A549 (cell line): ENCODE measurements at regions not wholly inside any gene's neighbourhood (a gene's known extent, or its start where the extent isn't known, plus 50 kb on each side); places are given as distances from the start of the nearest gene placed in this dataset.

Experiments
- ATAC-seq, 2 experiments: fragments of 200-7000 bp in 1 of 2; fragments of >200 bp in 1 of 2; cut with Nextera tagmentation in 1 of 2; cut with Tn5 transposase in 1 of 2; 3 replicates each; pipeline versions ENCODE4 v1.8.0 to v1.9.1; 2018 to 2020; ENCODE audit warnings: mild to moderate bottlenecking in 1 of 2, moderate library complexity in 1 of 2
- CTCF ChIA-PET: fragments of 300-600 bp; sonication (Branson Sonifier 250); formaldehyde crosslinking; extraction: SDS; loops from one replicate; lab custom pipeline; 2021; ENCODE audit warnings: antibody characterized with exemption, inconsistent platforms; lab: Yijun Ruan, JAX
- POLR2A ChIA-PET: fragments of 350-600 bp; formaldehyde crosslinking; extraction: SDS; loops from one replicate; lab custom pipeline; 2021; ENCODE audit warnings: antibody characterized with exemption, inconsistent platforms; lab: Yijun Ruan, JAX
- DNase-seq, 2 experiments: peaks; one replicate each; pipeline versions ENCODE4 v3.0.0 to v3.0.0-alpha.2; 2011 to 2016; ENCODE audit warnings: low read depth in 1 of 2, low spot score in 1 of 2
- FAIRE-seq: peaks from 2 replicates; lab custom pipeline; 2011; peaks lifted over from hg19 to GRCh38; lab: Jason Lieb, UNC
- H3K27ac ChIP-seq, 2 experiments: fragments of >200 bp; sonication (Bioruptor Twin); formaldehyde crosslinking; 3 replicates each; pipeline ENCODE4 v1.5.1; 2016 to 2017
- H3K4me1 ChIP-seq: fragments of >200 bp; sonication (Bioruptor Twin); formaldehyde crosslinking; 3 replicates; pipeline ENCODE4 v1.6.1; 2016
- H3K4me2 ChIP-seq: fragments of >200 bp; sonication (Bioruptor Twin); formaldehyde crosslinking; 3 replicates; pipeline ENCODE4 v1.6.1; 2016
- H3K4me3 ChIP-seq: fragments of >200 bp; sonication (Bioruptor Twin); formaldehyde crosslinking; 3 replicates; pipeline ENCODE4 v1.5.1; 2016
- H3K9me3 ChIP-seq: fragments of >200 bp; sonication (Bioruptor Twin); formaldehyde crosslinking; 3 replicates; pipeline ENCODE4 v1.6.1; 2016
- BCL3 ChIP-seq: fragments of >200 bp; sonication (Bioruptor Twin); formaldehyde crosslinking; IDR thresholded peaks from 3 replicates; pipeline ENCODE4 v1.6.1; 2016
- CBX2 ChIP-seq: fragments of 200-600 bp; sonication (generic); IDR thresholded peaks from 2 replicates; pipeline ENCODE4 v1.6.1; 2016; ENCODE audit warnings: low read depth, mild to moderate bottlenecking, borderline replicate concordance
- CEBPB ChIP-seq, 2 experiments: fragments of >200 bp in 1 of 2; sonication (Bioruptor Twin) in 1 of 2; formaldehyde crosslinking in 1 of 2; IDR thresholded peaks; 2 replicates each; pipeline ENCODE4 v1.6.1; 2012 to 2016
- ELK1 ChIP-seq: fragments of 150-350 bp; IDR thresholded peaks from 2 replicates; pipeline ENCODE4 v1.6.1; 2014; ENCODE audit warnings: low read depth, mild to moderate bottlenecking, low read length
- EP300 ChIP-seq, 2 experiments: fragments of >200 bp; sonication (Bioruptor Twin); formaldehyde crosslinking; IDR thresholded peaks; 2 replicates in 1 of 2; 3 replicates in 1 of 2; pipeline ENCODE4 v1.6.1; 2016 to 2017
- ESRRA ChIP-seq: fragments of 150-350 bp; IDR thresholded peaks from 2 replicates; pipeline ENCODE4 v1.6.1; 2014; ENCODE audit warnings: mild to moderate bottlenecking, low read length, borderline replicate concordance
- FOXS1 ChIP-seq: fragments of 250-450 bp; sonication (Bioruptor Pico); IDR thresholded peaks from 2 replicates; pipeline ENCODE4 v1.5.0; 2020; ENCODE audit warnings: mild to moderate bottlenecking, moderate library complexity
- HOXB5 ChIP-seq: fragments of 250-450 bp; sonication (Bioruptor Pico); IDR thresholded peaks from 2 replicates; pipeline ENCODE4 v1.5.0; 2020; ENCODE audit warnings: mild to moderate bottlenecking, moderate library complexity
- JUNB ChIP-seq: fragments of >200 bp; sonication (Bioruptor Twin); formaldehyde crosslinking; IDR thresholded peaks from 2 replicates; pipeline ENCODE4 v1.6.1; 2016
- KDM1A ChIP-seq: fragments of 200-600 bp; sonication (generic); IDR thresholded peaks from 2 replicates; pipeline ENCODE4 v1.6.1; 2016; ENCODE audit warnings: low read depth, mild to moderate bottlenecking
- MAFK ChIP-seq: fragments of 450-650 bp; IDR thresholded peaks from 2 replicates; pipeline ENCODE4 v1.6.1; 2014; ENCODE audit not compliant: partially characterized antibody
- PHF8 ChIP-seq: fragments of 200-600 bp; sonication (generic); IDR thresholded peaks from 2 replicates; pipeline ENCODE4 v1.6.1; 2016; ENCODE audit warnings: low read depth, mild to moderate bottlenecking, antibody characterized with exemption, moderate library complexity, borderline replicate concordance
- RAD21 ChIP-seq, 2 experiments: fragments of >200 bp in 1 of 2; sonication (Bioruptor Twin) in 1 of 2; formaldehyde crosslinking in 1 of 2; IDR thresholded peaks in 1 of 2; conservative IDR thresholded peaks in 1 of 2; 2 replicates in 1 of 2; 3 replicates in 1 of 2; pipeline ENCODE4 v1.6.1; 2012 to 2018; ENCODE audit warnings: inconsistent platforms in 1 of 2
- RARB ChIP-seq: fragments of 250-450 bp; sonication (Bioruptor Pico); IDR thresholded peaks from 2 replicates; pipeline ENCODE4 v1.8.0; 2021; ENCODE audit warnings: mild to moderate bottlenecking, moderate library complexity
- RCOR1 ChIP-seq: fragments of 150-350 bp; IDR thresholded peaks from 2 replicates; pipeline ENCODE4 v1.6.1; 2014; ENCODE audit warnings: antibody characterized with exemption, low read length, low read depth
- SMC3 ChIP-seq: fragments of >200 bp; sonication (Bioruptor Twin); formaldehyde crosslinking; IDR thresholded peaks from 3 replicates; pipeline ENCODE4 v1.6.1; 2018; ENCODE audit warnings: inconsistent platforms
- SREBF2 ChIP-seq: fragments of 450-650 bp; IDR thresholded peaks from 2 replicates; pipeline ENCODE4 v1.6.1; 2014; ENCODE audit warnings: mild to moderate bottlenecking, moderate library complexity
- TP53 ChIP-seq: fragments of 250-450 bp; sonication (Bioruptor Pico); IDR thresholded peaks from 2 replicates; pipeline ENCODE4 v1.5.0; 2021; ENCODE audit warnings: mild to moderate bottlenecking, moderate library complexity
- ZC3H11A ChIP-seq: fragments of 450-650 bp; IDR thresholded peaks from 2 replicates; pipeline ENCODE4 v1.6.1; 2014; ENCODE audit warnings: antibody characterized with exemption, mild to moderate bottlenecking
- ZNF302 ChIP-seq: fragments of 250-450 bp; sonication (Bioruptor Pico); IDR thresholded peaks from 2 replicates; pipeline ENCODE4 v1.9.0; 2021; ENCODE audit warnings: inconsistent platforms, mild to moderate bottlenecking, moderate library complexity
- WGBS: methylation state at CpG from one replicate; pipeline ENCODE4 v1.1.6; 2017; ENCODE audit errors: missing lambda C conversion rate; 5-methylcytosine and 5-hydroxymethylcytosine counted together
- TF ChIP-seq, protein P1 (sequence below): IDR thresholded peaks from 2 replicates; pipeline ENCODE4 v1.6.1; 2012

DNA sequence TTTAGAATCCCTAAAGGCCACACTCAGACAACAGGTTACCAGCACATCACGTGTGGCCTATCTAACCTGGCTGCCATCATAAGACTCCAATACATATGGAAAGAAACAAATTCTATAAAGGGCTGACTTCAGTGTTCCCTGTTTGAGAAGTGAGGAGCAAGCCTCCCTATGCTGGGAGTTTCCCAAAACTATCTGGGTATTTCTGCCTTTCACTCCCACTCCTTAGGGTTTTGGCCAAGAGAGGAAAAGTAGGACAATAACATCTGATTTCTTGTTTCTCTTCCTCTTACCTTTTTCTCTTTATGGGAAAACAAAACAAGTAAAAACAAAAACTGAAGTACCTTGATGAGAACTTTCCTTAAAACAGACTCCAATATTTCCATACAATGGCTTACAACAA lies 121.5 kb upstream of the COL8A1 start:
- 15% methylated on average over 1 of the region's 1 CpG for WGBS
- Histone ChIP-seq H3K4me1 (no peaks in the 10 kb centered on the region), H3K4me2 (no peak overlapping the region), H3K27ac (no peak overlapping the region), H3K9me3 (no peaks in the 10 kb centered on the region), H3K4me3 (no peak overlapping the region)
- FAIRE-seq, result no peak
- no peak for ATAC-seq
- DNase-seq, result no peak
- ChIA-PET CTCF (no interaction called here), POLR2A (no interaction called here)
- no peak for TF ChIP-seq RAD21 (conservative IDR thresholded peaks at IDR 0.05 in 1 of 2, IDR thresholded peaks at IDR 0.05 in 1 of 2)
- TF ChIP-seq ZC3H11A, result no peak
- no peak for TF ChIP-seq TP53
- TF ChIP-seq, protein P1, sequence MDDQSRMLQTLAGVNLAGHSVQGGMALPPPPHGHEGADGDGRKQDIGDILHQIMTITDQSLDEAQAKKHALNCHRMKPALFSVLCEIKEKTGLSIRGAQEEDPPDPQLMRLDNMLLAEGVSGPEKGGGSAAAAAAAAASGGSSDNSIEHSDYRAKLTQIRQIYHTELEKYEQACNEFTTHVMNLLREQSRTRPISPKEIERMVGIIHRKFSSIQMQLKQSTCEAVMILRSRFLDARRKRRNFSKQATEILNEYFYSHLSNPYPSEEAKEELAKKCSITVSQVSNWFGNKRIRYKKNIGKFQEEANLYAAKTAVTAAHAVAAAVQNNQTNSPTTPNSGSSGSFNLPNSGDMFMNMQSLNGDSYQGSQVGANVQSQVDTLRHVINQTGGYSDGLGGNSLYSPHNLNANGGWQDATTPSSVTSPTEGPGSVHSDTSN, result no peak
- TF ChIP-seq PHF8, result no peak
- TF ChIP-seq HOXB5 (CRISPR knock-in tag), result no peak
- no peak for TF ChIP-seq EP300 (IDR thresholded peaks at IDR 0.05)
- TF ChIP-seq ELK1, result no peak
- TF ChIP-seq RARB (CRISPR knock-in tag), result no peak
- no peak for TF ChIP-seq ZNF302 (CRISPR knock-in tag)
- no peak for TF ChIP-seq ESRRA
- no peak for TF ChIP-seq RCOR1
- no peak for TF ChIP-seq SMC3
- TF ChIP-seq CBX2, result no peak
- TF ChIP-seq FOXS1 (CRISPR knock-in tag), result no peak
- TF ChIP-seq, all 56 proteins: peak for 0

GRCh38 chr3:99515891-99516290 lies 122.5 kb upstream of the COL8A1 start:
- POLR2A ChIA-PET, result no interaction called here
- Histone ChIP-seq H3K4me2 (no peak overlapping the region), H3K4me3 (no peak overlapping the region), H3K4me1 (no peaks in the 10 kb centered on the region), H3K27ac (no peak overlapping the region), H3K9me3 (no peaks in the 10 kb centered on the region)
- TF ChIP-seq KDM1A (no peak), BCL3 (no peak), CEBPB (IDR thresholded peaks at IDR 0.05) (no peak)
- CTCF ChIA-PET, result interaction anchor here (1.0 kb wide), 1 partner anchor 11 kb away, joined by 3 read pairs; no protein-coding TSS in a partner anchor
- 59% methylated on average over 4 of the region's 4 CpGs for WGBS
- DNase-seq (no peak), ATAC-seq (no peak), FAIRE-seq (no peak)

- ChIA-PET CTCF (interaction anchor here (1.1 kb wide), 1 partner anchor 11 kb away, joined by 3 read pairs; no protein-coding TSS in a partner anchor), POLR2A (no interaction called here)
- no peak overlapping the region for H3K4me2 ChIP-seq
Measured at GRCh38 chr3:99509224-99509623, 129.2 kb upstream of the COL8A1 start.

More at GRCh38 chr3:99509224-99509623, 129.2 kb upstream of the COL8A1 start:
- Histone ChIP-seq H3K27ac (no peak overlapping the region), H3K4me1 (no peaks in the 10 kb centered on the region), H3K9me3 (no peaks in the 10 kb centered on the region), H3K4me3 (no peak overlapping the region)
- no peak for ATAC-seq
- TF ChIP-seq SREBF2, result no peak
- TF ChIP-seq MAFK, result no peak
- TF ChIP-seq JUNB, result no peak
- DNase-seq, result no peak
- FAIRE-seq, result no peak
- 12% methylated on average over 5 of the region's 5 CpGs for WGBS
